ENCODE measurements at regions not wholly inside any gene's neighbourhood (a gene's known extent, or its start where the extent isn't known, plus 50 kb on each side); places are given as distances from the start of the nearest gene placed in this dataset.

DNA sequence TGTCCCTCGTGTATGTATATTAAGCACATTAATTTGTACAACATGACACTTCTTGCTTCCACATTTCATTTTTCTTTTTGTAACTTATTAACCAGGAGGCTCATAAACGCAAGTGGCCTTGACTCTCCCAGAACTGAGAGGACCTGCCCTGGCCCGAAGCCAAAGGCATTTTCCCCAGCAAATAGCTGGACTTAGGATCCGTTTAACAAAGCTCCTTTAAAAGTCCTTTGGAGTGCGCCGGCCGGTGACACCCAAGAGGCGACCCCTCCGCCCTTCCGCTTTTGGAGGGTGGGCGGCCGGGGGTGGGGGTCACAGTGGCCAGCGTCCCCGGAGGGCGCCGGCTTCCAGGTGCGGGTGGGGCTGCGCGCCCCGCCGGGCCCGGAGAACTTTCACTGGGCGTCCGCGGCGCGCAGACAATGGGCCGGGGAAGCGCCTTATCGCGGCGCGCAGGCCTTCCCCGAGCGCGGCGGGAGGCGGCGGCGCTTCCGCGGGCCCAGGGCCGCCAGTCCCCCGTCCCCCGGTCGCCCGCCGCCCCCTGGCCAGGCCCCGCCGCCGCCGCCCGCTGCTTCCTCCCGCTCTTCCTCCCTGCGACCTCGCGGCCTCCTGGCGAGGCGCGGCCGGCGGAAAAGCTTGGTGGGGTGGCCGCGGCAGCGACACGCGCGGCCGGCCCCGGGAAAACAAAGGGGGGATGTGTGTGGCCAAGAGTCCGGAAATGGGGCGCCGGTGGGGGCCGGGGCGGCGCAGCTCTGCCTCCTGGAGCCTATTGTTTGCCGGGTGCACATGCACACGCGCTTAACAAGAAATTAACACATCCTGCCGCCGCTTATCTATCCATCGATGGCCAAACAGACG is 613.4 kb downstream of the MCTP2 start:
- TF ChIP-seq CTCF (IDR thresholded peaks at IDR 0.05; ENCODE audit: partially characterized antibody, unreplicated experiment): no peak
- Mint-ChIP-seq H3K4me3 (ENCODE audit: unreplicated experiment) (peak overlapping the region; percentile 52), H3K36me3 (ENCODE audit: unreplicated experiment) (peaks cover 38% of the 10 kb centered on the region), H3K9me3 (ENCODE audit: unreplicated experiment) (peaks cover 7% of the 10 kb centered on the region), H3K4me1 (ENCODE audit: low read depth, unreplicated experiment) (peaks cover 8% of the 10 kb centered on the region), H3K27me3 (ENCODE audit: unreplicated experiment) (no peaks in the 10 kb centered on the region), H3K27ac (ENCODE audit: unreplicated experiment) (peak overlapping the region; percentile 48)
- peak; percentile 43 for DNase-seq

GRCh38 chr15:94845390-94845716 is 614.0 kb downstream of the MCTP2 start:
- no peaks in the 10 kb centered on the region for H3K27me3 Mint-ChIP-seq (ENCODE audit: unreplicated experiment)
- H3K36me3 Mint-ChIP-seq (ENCODE audit: unreplicated experiment): peaks cover 43% of the 10 kb centered on the region
- H3K4me1 Mint-ChIP-seq (ENCODE audit: low read depth, unreplicated experiment): peaks cover 8% of the 10 kb centered on the region
- H3K4me3 Mint-ChIP-seq (ENCODE audit: unreplicated experiment): peak overlapping the region; percentile 52
- no peak for TF ChIP-seq CTCF (IDR thresholded peaks at IDR 0.05; ENCODE audit: partially characterized antibody, unreplicated experiment)
- no peak for DNase-seq
- peaks cover 7% of the 10 kb centered on the region for H3K9me3 Mint-ChIP-seq (ENCODE audit: unreplicated experiment)
- peak overlapping the region; percentile 48 for H3K27ac Mint-ChIP-seq (ENCODE audit: unreplicated experiment)

- peaks cover 31% of the 10 kb centered on the region for H3K36me3 Mint-ChIP-seq (ENCODE audit: unreplicated experiment)
- peaks cover 15% of the 10 kb centered on the region for H3K4me1 Mint-ChIP-seq (ENCODE audit: low read depth, unreplicated experiment)
- TF ChIP-seq CTCF (IDR thresholded peaks at IDR 0.05; ENCODE audit: partially characterized antibody, unreplicated experiment): no peak
- H3K27ac Mint-ChIP-seq (ENCODE audit: unreplicated experiment): no peak overlapping the region
- H3K9me3 Mint-ChIP-seq (ENCODE audit: unreplicated experiment): peaks cover 6% of the 10 kb centered on the region
- H3K4me3 Mint-ChIP-seq (ENCODE audit: unreplicated experiment): no peak overlapping the region
- H3K27me3 Mint-ChIP-seq (ENCODE audit: unreplicated experiment): no peaks in the 10 kb centered on the region
- no peak for DNase-seq
Observed at GRCh38 chr15:94847325-94847724, 616.0 kb downstream of the MCTP2 start.

DNA sequence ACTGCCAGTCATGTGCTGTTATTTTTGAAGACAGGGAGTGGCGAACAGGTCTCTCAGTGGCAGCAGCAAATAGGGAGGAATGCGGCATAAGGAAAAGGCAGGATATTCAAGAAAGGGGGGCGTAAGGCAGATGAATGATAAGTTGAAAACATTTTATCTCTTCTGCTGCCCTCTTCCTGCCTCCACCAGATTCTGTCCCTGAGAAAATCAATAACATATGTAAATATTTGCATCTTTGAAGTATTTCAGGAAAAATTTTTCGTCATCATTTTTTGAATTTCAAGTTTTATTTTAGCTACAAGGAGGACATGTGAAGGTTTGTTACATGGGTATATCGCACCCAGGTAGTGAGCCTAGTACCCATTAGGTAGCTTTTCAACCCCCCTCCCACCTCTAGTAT is 616.7 kb downstream of the MCTP2 start:
- peaks cover 18% of the 10 kb centered on the region for H3K4me1 Mint-ChIP-seq (ENCODE audit: low read depth, unreplicated experiment)
- no peak for DNase-seq
- peaks cover 6% of the 10 kb centered on the region for H3K9me3 Mint-ChIP-seq (ENCODE audit: unreplicated experiment)
- H3K27ac Mint-ChIP-seq (ENCODE audit: unreplicated experiment): no peak overlapping the region
- H3K36me3 Mint-ChIP-seq (ENCODE audit: unreplicated experiment): peaks cover 31% of the 10 kb centered on the region
- TF ChIP-seq CTCF (IDR thresholded peaks at IDR 0.05; ENCODE audit: partially characterized antibody, unreplicated experiment): no peak
- H3K27me3 Mint-ChIP-seq (ENCODE audit: unreplicated experiment): no peaks in the 10 kb centered on the region
- no peak overlapping the region for H3K4me3 Mint-ChIP-seq (ENCODE audit: unreplicated experiment)

DNA sequence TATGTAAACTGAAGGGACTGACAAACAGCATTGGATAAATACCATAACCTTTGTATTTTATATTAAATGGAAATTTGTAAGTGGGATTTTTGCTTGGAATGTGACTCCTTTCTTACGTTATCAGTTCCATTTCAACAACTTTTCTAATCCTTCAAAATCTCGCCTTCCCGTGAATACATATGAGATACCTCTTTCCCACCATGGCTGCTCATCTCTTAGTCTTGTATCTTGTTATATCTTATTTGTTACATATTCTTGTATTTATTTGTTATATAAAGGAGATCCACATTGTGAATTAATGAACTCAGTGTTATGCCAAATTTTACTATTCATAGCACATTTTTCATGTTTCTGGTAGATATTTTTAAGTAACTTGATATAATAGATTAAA is 623.7 kb downstream of the MCTP2 start:
- H3K9me3 Mint-ChIP-seq (ENCODE audit: unreplicated experiment): peaks cover 10% of the 10 kb centered on the region
- no peak for TF ChIP-seq CTCF (IDR thresholded peaks at IDR 0.05; ENCODE audit: partially characterized antibody, unreplicated experiment)
- H3K4me3 Mint-ChIP-seq (ENCODE audit: unreplicated experiment): no peak overlapping the region
- H3K36me3 Mint-ChIP-seq (ENCODE audit: unreplicated experiment): peaks cover 6% of the 10 kb centered on the region
- no peak for DNase-seq
- peak overlapping the region; percentile 88 for H3K27ac Mint-ChIP-seq (ENCODE audit: unreplicated experiment)
- H3K4me1 Mint-ChIP-seq (ENCODE audit: low read depth, unreplicated experiment): peaks cover 32% of the 10 kb centered on the region
- no peaks in the 10 kb centered on the region for H3K27me3 Mint-ChIP-seq (ENCODE audit: unreplicated experiment)

All from glutamatergic neuron (in vitro differentiated cells).